GM23338 (cell line): ENCODE measurements at regions not wholly inside any gene's neighbourhood (a gene's known extent, or its start where the extent isn't known, plus 50 kb on each side); places are given as distances from the start of the nearest gene placed in this dataset.

Experiments used
- ATAC-seq: fragments of 200-7000 bp; cut with Tn5 transposase; 3 replicates; pipeline ENCODE4 v1.9.1; 2020
- DNase-seq: peaks from one replicate; pipeline ENCODE4 v3.0.0-alpha.2; 2015; ENCODE audit warnings: low spot score
- H2AFZ ChIP-seq: fragments of 200-600 bp; sonication (generic); 2 replicates; pipeline ENCODE4 v1.8.0; 2016; ENCODE audit warnings: antibody characterized with exemption, mild to moderate bottlenecking, moderate library complexity
- H3F3A ChIP-seq: fragments of 200-600 bp; sonication (generic); replicated peaks from 2 replicates; pipeline ENCODE4 v1.8.0; 2017; ENCODE audit warnings: antibody characterized with exemption, mixed run types, low read depth
- H3K27ac ChIP-seq: fragments of 200-600 bp; sonication (generic); 2 replicates; pipeline ENCODE4 v1.6.1; 2016; ENCODE audit warnings: low read depth
- H3K27me3 ChIP-seq: fragments of 200-600 bp; sonication (generic); 2 replicates; pipeline ENCODE4 v1.8.0; 2016; ENCODE audit warnings: mild to moderate bottlenecking, mixed run types, moderate library complexity; ENCODE audit not compliant: insufficient read depth
- H3K36me3 ChIP-seq: fragments of 200-600 bp; sonication (generic); 2 replicates; pipeline ENCODE4 v1.8.0; 2016; ENCODE audit warnings: mild to moderate bottlenecking; ENCODE audit not compliant: insufficient read depth
- H3K4me1 ChIP-seq: fragments of 200-600 bp; sonication (generic); 2 replicates; pipeline ENCODE4 v1.8.0; 2016; ENCODE audit warnings: mild to moderate bottlenecking, moderate library complexity; ENCODE audit not compliant: insufficient read depth
- H3K4me2 ChIP-seq: fragments of 200-600 bp; sonication (generic); 2 replicates; pipeline ENCODE4 v1.7.1; 2017; ENCODE audit warnings: mixed run types
- H3K4me3 ChIP-seq: fragments of 200-600 bp; sonication (generic); 2 replicates; pipeline ENCODE4 v1.6.1; 2016; ENCODE audit warnings: mixed run types
- H3K79me2 ChIP-seq: fragments of 200-600 bp; sonication (generic); replicated peaks from 2 replicates; pipeline ENCODE4 v1.8.0; 2017; ENCODE audit warnings: mild to moderate bottlenecking; ENCODE audit not compliant: insufficient read depth
- H3K9me2 ChIP-seq: fragments of 200-600 bp; sonication (generic); 2 replicates; pipeline ENCODE4 v1.8.0; 2017; ENCODE audit not compliant: insufficient read depth
- H4K20me1 ChIP-seq: fragments of 200-600 bp; sonication (generic); replicated peaks from 2 replicates; pipeline ENCODE4 v1.8.0; 2017; ENCODE audit warnings: mild to moderate bottlenecking; ENCODE audit not compliant: insufficient read depth
- H3K27ac Mint-ChIP-seq: 2 replicates; pipeline ENCODE4 v1.8.0; 2020; ENCODE audit warnings: inconsistent platforms, mild to moderate bottlenecking, moderate library complexity, mixed read lengths
- H3K27me3 Mint-ChIP-seq: 3 replicates; pipeline ENCODE4 v1.8.0; 2022; ENCODE audit warnings: low read depth, mild to moderate bottlenecking, moderate library complexity, mixed read lengths, inconsistent platforms; ENCODE audit not compliant: insufficient read depth, poor library complexity
- H3K36me3 Mint-ChIP-seq: 3 replicates; pipeline ENCODE4 v1.8.0; 2021; ENCODE audit warnings: low read depth, mild to moderate bottlenecking, inconsistent platforms, moderate library complexity, mixed read lengths
- H3K4me1 Mint-ChIP-seq: 3 replicates; pipeline ENCODE4 v1.8.0; 2020; ENCODE audit warnings: mild to moderate bottlenecking, inconsistent platforms, mixed read lengths
- H3K4me3 Mint-ChIP-seq: 3 replicates; pipeline ENCODE4 v1.8.0; 2021; ENCODE audit warnings: moderate library complexity, mild to moderate bottlenecking, inconsistent platforms, mixed read lengths
- H3K9me3 Mint-ChIP-seq: 3 replicates; pipeline ENCODE4 v1.8.0; 2020; ENCODE audit warnings: moderate library complexity, mild to moderate bottlenecking, inconsistent platforms, mixed read lengths
- CREB1 ChIP-seq: fragments of 250-450 bp; sonication (Bioruptor Pico); IDR thresholded peaks from 2 replicates; pipeline ENCODE4 v1.5.0; 2020; ENCODE audit warnings: low read depth, mild to moderate bottlenecking, moderate library complexity
- CTCF ChIP-seq, 2 experiments: fragments of 200-600 bp in 1 of 2; sonication (generic) in 1 of 2; conservative IDR thresholded peaks; 2 replicates each; pipeline versions ENCODE4 v1.5.1 to v1.6.1; 2016 to 2017; ENCODE audit warnings: antibody characterized with exemption in 2 of 2, low read depth in 2 of 2, mild to moderate bottlenecking in 2 of 2, moderate library complexity in 1 of 2
- JUNB ChIP-seq: IDR thresholded peaks from one replicate; pipeline ENCODE4 v1.6.1; 2016; ENCODE audit warnings: antibody characterized with exemption; ENCODE audit not compliant: unreplicated experiment
- POLR2AphosphoS5 ChIP-seq: IDR thresholded peaks from 2 replicates; pipeline ENCODE4 v1.6.1; 2016; ENCODE audit warnings: antibody characterized with exemption, low read depth
- STAT1 ChIP-seq: IDR thresholded peaks from one replicate; pipeline ENCODE4 v1.6.1; 2016; ENCODE audit warnings: antibody characterized with exemption; ENCODE audit not compliant: unreplicated experiment
- ZNF114 ChIP-seq: fragments of 250-450 bp; sonication (Bioruptor Pico); IDR thresholded peaks from 2 replicates; pipeline ENCODE4 v1.5.0; 2020; ENCODE audit warnings: mild to moderate bottlenecking, moderate library complexity
- TF ChIP-seq, protein P1 (sequence below): IDR thresholded peaks from one replicate; pipeline ENCODE4 v1.6.1; 2018; ENCODE audit warnings: antibody characterized with exemption; ENCODE audit not compliant: unreplicated experiment

DNA sequence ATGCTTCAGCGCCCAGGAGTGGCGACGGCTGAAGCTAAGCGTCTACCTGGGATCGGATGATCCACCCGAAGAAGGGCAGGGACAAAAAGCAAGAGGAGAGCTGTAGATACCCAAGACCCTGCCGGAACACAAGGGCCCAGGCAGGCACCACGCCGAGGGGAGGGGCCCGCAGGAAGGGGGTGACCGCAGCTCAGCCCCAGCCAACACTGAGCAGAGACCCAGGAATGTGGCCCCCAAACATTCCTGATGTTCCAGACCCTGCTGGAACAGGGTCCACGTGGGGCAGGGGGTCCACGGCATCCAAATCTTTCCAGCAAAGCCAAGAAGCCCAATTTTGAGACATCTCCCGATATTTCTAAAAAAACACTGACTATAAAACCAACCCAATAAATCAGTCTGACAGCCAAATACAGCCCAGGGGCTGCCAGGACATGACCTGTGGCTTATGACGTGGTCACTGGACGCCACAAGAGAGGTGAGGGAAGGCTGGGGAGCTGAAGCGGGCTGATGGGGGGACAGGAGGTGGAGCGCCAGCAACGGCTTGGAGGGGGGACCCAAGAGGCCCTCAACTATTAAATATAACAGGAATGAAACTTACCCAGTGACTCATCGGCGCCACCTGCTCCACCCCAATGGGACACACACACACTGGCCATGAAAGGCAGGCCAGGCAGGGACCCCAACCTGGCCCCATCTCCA lies 58.9 kb downstream of the NCOR2 start:
- DNase-seq (no peak), ATAC-seq (peak; percentile 2; the same call in 1 of the 3 replicates)
- H3K36me3 ChIP-seq, result no peaks in the 10 kb centered on the region
- Mint-ChIP-seq H3K27me3 (peaks cover 25% of the 10 kb centered on the region), H3K36me3 (peaks cover 12% of the 10 kb centered on the region), H3K4me1 (peaks cover 85% of the 10 kb centered on the region), H3K27ac (peak overlapping the region; percentile 87), H3K9me3 (peaks cover 2% of the 10 kb centered on the region), H3K4me3 (no peak overlapping the region)
- H3F3A ChIP-seq, result peaks cover 3% of the 10 kb centered on the region; the same call in 1 of the 2 replicates
- peaks cover 97% of the 10 kb centered on the region for H3K79me2 ChIP-seq
- TF ChIP-seq ZNF114 (CRISPR knock-in tag) (no peak), POLR2AphosphoS5 (no peak), CTCF (conservative IDR thresholded peaks at IDR 0.05; ENCODE audit: low read depth in 2 of 2) (peak in 1 of 2 experiments; percentile 54; a peak in 2 of 4 replicates), CREB1 (CRISPR knock-in tag) (no peak)
- H3K4me3 ChIP-seq, result no peak overlapping the region
- H2AFZ ChIP-seq, result no peak overlapping the region
- peaks cover 51% of the 10 kb centered on the region for H3K4me1 ChIP-seq
- no peaks in the 10 kb centered on the region for H3K27me3 ChIP-seq
- H3K27ac ChIP-seq, result peak overlapping the region; percentile 79
- H4K20me1 ChIP-seq, result peaks cover 19% of the 10 kb centered on the region
- H3K9me2 ChIP-seq, result no peaks in the 10 kb centered on the region
- no peak overlapping the region for H3K4me2 ChIP-seq

DNA sequence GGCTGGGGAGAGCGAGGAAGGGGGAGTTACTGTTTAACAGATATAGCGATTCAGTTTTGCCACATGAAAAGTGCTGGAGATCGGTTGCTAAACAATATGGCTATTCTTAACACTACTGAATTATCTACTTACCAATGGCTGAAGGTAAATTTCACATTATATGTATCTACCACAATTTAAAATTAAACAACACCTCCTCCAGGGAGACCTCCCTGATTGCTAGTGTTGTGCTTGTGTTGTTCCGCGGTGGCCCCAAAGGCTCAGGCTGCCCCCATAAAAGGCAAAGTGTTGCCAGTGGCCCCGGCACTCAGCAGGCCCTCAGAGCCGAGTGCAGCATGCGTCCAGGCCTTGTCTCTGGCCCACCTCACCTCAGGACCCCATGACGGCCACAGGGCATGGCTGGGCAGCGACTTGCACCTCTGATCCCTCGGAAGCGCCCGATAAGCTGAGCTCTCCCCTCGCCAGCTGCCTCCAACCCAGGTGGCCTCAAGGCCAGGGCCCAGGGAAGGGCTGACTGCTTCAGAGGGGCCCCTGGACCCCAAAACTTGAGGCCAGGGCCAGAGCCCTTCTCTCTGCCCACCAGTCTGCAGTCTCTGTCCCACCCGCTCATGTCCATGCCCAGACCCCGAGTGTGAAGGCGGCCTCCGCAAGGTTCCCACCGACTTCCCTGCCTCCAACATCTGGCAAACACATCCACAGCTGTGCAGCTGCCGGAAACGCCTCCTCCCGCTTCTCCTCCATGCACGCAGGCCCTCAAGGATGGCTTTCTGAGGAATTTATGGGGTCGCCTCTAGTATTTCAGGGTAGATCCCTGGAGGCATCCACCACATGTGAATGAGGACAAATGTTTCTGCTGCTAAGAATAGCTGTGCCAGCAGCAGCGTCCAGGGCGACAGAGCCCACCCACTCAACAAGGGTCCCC lies 60.0 kb downstream of the NCOR2 start:
- no peaks in the 10 kb centered on the region for H3K36me3 ChIP-seq
- Mint-ChIP-seq H3K27ac (peak overlapping the region; percentile 52), H3K9me3 (peaks cover 2% of the 10 kb centered on the region), H3K27me3 (peaks cover 25% of the 10 kb centered on the region), H3K4me3 (no peak overlapping the region), H3K36me3 (peaks cover 15% of the 10 kb centered on the region), H3K4me1 (peaks cover 86% of the 10 kb centered on the region)
- DNase-seq (no peak), ATAC-seq (no peak)
- H3K9me2 ChIP-seq, result no peaks in the 10 kb centered on the region
- H3K4me3 ChIP-seq, result no peak overlapping the region
- no peak overlapping the region for H3K4me2 ChIP-seq
- peaks cover 46% of the 10 kb centered on the region for H3K4me1 ChIP-seq
- H4K20me1 ChIP-seq, result peaks cover 19% of the 10 kb centered on the region
- peak overlapping the region; percentile 79; the same call in 1 of the 2 replicates for H3K27ac ChIP-seq
- no peaks in the 10 kb centered on the region for H3K27me3 ChIP-seq
- peaks cover 100% of the 10 kb centered on the region for H3K79me2 ChIP-seq
- H3F3A ChIP-seq, result peaks cover 3% of the 10 kb centered on the region; the same call in 1 of the 2 replicates
- no peak overlapping the region for H2AFZ ChIP-seq
- no peak for TF ChIP-seq ZNF114 (CRISPR knock-in tag)
- no peak for TF ChIP-seq CREB1 (CRISPR knock-in tag)
- no peak for TF ChIP-seq JUNB
- TF ChIP-seq CTCF (conservative IDR thresholded peaks at IDR 0.05; ENCODE audit: low read depth in 2 of 2), result no peak
- TF ChIP-seq, protein P1, sequence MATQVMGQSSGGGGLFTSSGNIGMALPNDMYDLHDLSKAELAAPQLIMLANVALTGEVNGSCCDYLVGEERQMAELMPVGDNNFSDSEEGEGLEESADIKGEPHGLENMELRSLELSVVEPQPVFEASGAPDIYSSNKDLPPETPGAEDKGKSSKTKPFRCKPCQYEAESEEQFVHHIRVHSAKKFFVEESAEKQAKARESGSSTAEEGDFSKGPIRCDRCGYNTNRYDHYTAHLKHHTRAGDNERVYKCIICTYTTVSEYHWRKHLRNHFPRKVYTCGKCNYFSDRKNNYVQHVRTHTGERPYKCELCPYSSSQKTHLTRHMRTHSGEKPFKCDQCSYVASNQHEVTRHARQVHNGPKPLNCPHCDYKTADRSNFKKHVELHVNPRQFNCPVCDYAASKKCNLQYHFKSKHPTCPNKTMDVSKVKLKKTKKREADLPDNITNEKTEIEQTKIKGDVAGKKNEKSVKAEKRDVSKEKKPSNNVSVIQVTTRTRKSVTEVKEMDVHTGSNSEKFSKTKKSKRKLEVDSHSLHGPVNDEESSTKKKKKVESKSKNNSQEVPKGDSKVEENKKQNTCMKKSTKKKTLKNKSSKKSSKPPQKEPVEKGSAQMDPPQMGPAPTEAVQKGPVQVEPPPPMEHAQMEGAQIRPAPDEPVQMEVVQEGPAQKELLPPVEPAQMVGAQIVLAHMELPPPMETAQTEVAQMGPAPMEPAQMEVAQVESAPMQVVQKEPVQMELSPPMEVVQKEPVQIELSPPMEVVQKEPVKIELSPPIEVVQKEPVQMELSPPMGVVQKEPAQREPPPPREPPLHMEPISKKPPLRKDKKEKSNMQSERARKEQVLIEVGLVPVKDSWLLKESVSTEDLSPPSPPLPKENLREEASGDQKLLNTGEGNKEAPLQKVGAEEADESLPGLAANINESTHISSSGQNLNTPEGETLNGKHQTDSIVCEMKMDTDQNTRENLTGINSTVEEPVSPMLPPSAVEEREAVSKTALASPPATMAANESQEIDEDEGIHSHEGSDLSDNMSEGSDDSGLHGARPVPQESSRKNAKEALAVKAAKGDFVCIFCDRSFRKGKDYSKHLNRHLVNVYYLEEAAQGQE, result no peak
- TF ChIP-seq STAT1, result no peak
